ENCODE measurements at regions not wholly inside any gene's neighbourhood (a gene's known extent, or its start where the extent isn't known, plus 50 kb on each side); places are given as distances from the start of the nearest gene placed in this dataset.
"Not testable (repeated sequence)": the region's sequence is repeated elsewhere in the genome, so short reads cannot be mapped to it uniquely, and the experiment has no call there.

- no peak for DNase-seq
Measured at GRCh38 chr6:131430531-131430930, 142.5 kb upstream of the ARG1 start.

- DNase-seq = no peak
Measured at GRCh38 chr6:131431718-131432117, 141.3 kb upstream of the ARG1 start.

GRCh38 chr6:131433927-131434326, 139.1 kb upstream of the ARG1 start:
- DNase-seq = no peak

- no peak for DNase-seq
Measured at GRCh38 chr6:131436358-131436757, 136.7 kb upstream of the ARG1 start.

GRCh38 chr6:131443014-131443413, 130.0 kb upstream of the ARG1 start:
- DNase-seq = no peak

- peak; percentile 37 for DNase-seq
Measured at GRCh38 chr6:131443514-131443913, 129.5 kb upstream of the ARG1 start.

GRCh38 chr6:131445356-131445755, 127.7 kb upstream of the ARG1 start:
- DNase-seq = not testable (repeated sequence)

- no peak for DNase-seq
Measured at GRCh38 chr6:131450861-131451260, 122.2 kb upstream of the ARG1 start.

GRCh38 chr6:131451321-131452144, 121.5 kb upstream of the ARG1 start:
- no peak for DNase-seq

- DNase-seq = no peak
Measured at GRCh38 chr6:131453803-131454202, 119.2 kb upstream of the ARG1 start.

GRCh38 chr6:131456565-131456964, 116.5 kb upstream of the ARG1 start:
- DNase-seq = no peak

GRCh38 chr6:131459005-131459404, 114.0 kb upstream of the ARG1 start:
- no peak for DNase-seq

- DNase-seq = no peak
Measured at GRCh38 chr6:131460614-131461000, 112.4 kb upstream of the ARG1 start.

- DNase-seq = no peak
Measured at GRCh38 chr6:131469130-131469529, 103.9 kb upstream of the ARG1 start.

- no peak for DNase-seq
Measured at GRCh38 chr6:131470534-131470933, 102.5 kb upstream of the ARG1 start.

GRCh38 chr6:131471331-131471730, 101.7 kb upstream of the ARG1 start:
- DNase-seq = no peak

GRCh38 chr6:131473303-131473702, 99.7 kb upstream of the ARG1 start:
- DNase-seq = not testable (repeated sequence)

- DNase-seq = no peak
Measured at GRCh38 chr6:131476362-131476761, 96.7 kb upstream of the ARG1 start.

- DNase-seq = not testable (repeated sequence)
Measured at GRCh38 chr6:131478740-131479211, 94.2 kb upstream of the ARG1 start.

- DNase-seq = no peak
Measured at GRCh38 chr6:131486608-131487007, 86.4 kb upstream of the ARG1 start.

- DNase-seq = no peak
Measured at GRCh38 chr6:131488780-131489179, 84.2 kb upstream of the ARG1 start.

- DNase-seq = no peak
Measured at GRCh38 chr6:131490441-131490840, 82.6 kb upstream of the ARG1 start.

- no peak for DNase-seq
Measured at GRCh38 chr6:131492932-131493573, 80.0 kb upstream of the ARG1 start.

- not testable (repeated sequence) for DNase-seq
Measured at GRCh38 chr6:131504387-131504786, 68.6 kb upstream of the ARG1 start.
